ENCODE measurements at regions not wholly inside any gene's neighbourhood (a gene's known extent, or its start where the extent isn't known, plus 50 kb on each side); places are given as distances from the start of the nearest gene placed in this dataset.

GRCh38 chr1:182118851-182119250 lies 57.3 kb upstream of the ZNF648 start:
- no peak for DNase-seq

- DNase-seq, result no peak
Measured at GRCh38 chr1:182114627-182115023, 53.1 kb upstream of the ZNF648 start.

GRCh38 chr1:182113879-182114626 lies 52.5 kb upstream of the ZNF648 start:
- no peak for DNase-seq

GRCh38 chr1:182111496-182111895 lies 50.0 kb upstream of the ZNF648 start:
- no peak for DNase-seq

All from islet precursor cell (in vitro differentiated cells).